Ovary (tissue), 7 donors: ENCODE measurements at regions not wholly inside any gene's neighbourhood (a gene's known extent, or its start where the extent isn't known, plus 50 kb on each side); places are given as distances from the start of the nearest gene placed in this dataset.

Source experiments
- DNase-seq, 5 donors: peaks; one replicate each; pipeline ENCODE4 v3.0.0-alpha.2; 2019 to 2020
- H3K27ac ChIP-seq, 2 donors: fragments of 200-600 bp; one replicate each; pipeline versions ENCODE4 v1.5.1 to v1.8.0; 2019 to 2022
- H3K27me3 ChIP-seq: fragments of 200-600 bp; one replicate; pipeline ENCODE4 v1.8.0; 2022
- H3K36me3 ChIP-seq: fragments of 200-600 bp; sonication (generic); one replicate; pipeline ENCODE4 v1.5.1; 2019
- H3K4me1 ChIP-seq: one replicate; pipeline ENCODE4 v1.8.1; 2013; ENCODE audit warnings: mild to moderate bottlenecking, moderate library complexity; ENCODE audit not compliant: insufficient read depth
- H3K4me3 ChIP-seq: fragments of 200-600 bp; sonication (generic); one replicate; pipeline ENCODE4 v1.5.1; 2017
- H3K9me3 ChIP-seq, 2 donors: fragments of 200-600 bp in 1 of 2; sonication (generic) in 1 of 2; one replicate each; pipeline versions ENCODE4 v1.5.1 to v1.8.1; 2013 to 2019; ENCODE audit warnings: mild to moderate bottlenecking in 1 of 2, moderate library complexity in 1 of 2
- CTCF ChIP-seq, 3 donors: fragments of 450-650 bp in 2 of 3; fragments of 200-600 bp in 1 of 3; IDR thresholded peaks; one replicate each; pipeline versions ENCODE4 v1.5.1 to v1.8.0; 2016 to 2022; ENCODE audit warnings: antibody characterized with exemption in 3 of 3, mild to moderate bottlenecking in 1 of 3
- EP300 ChIP-seq: sonication (generic); formaldehyde crosslinking; IDR thresholded peaks from one replicate; pipeline ENCODE4 v1.6.1; 2017; ENCODE audit warnings: antibody characterized with exemption
- POLR2A ChIP-seq: fragments of 450-650 bp; IDR thresholded peaks from one replicate; pipeline ENCODE4 v1.6.1; 2017; ENCODE audit warnings: antibody characterized with exemption, mild to moderate bottlenecking, moderate library complexity
- WGBS, 3 donors: extraction: QIAGEN DNeasy Blood & Tissue Kit in 1 of 3; methylation state at CpG; one replicate each; pipeline versions ENCODE4 v1.1.5 to v1.1.7; 2013 to 2017; 5-methylcytosine and 5-hydroxymethylcytosine counted together
- intact Hi-C, 4 donors: fragments of 100-400 bp; cut with DNase I; formaldehyde crosslinking; loops; one replicate each; pipeline versions ENCODE4 v1.11.0 to v1.15.1; 2022 to 2023
- donor health status: DM: no; HTN: no; CAD: no; lungs with moderate emphysema.
- donor health status: DM: no; HTN: no; CAD: no.
- donor health status: Bipolar disorder and iron deficiency.
- donor health status: DM: no; HTN: no; CAD: no.
- donor health status: DM: yes; HTN: yes; CAD: no.

DNA sequence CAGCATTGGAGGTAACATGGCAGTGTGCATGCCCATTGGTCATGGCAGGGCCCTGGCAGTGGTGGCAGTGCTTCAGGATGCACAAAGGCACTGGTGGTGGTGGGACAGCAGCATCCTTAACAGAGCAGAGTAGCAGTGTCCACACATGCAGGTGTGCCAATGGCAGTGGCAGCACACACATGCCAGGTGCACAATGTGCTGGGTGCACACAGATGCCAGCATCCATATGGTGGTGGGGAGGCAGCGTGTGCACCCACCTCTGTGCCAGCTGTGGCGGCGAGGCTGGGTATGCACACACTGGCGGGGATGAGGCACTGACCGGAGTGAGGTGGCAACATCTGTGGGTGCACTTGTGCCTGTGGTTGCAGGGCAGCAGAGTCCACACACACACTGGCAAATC lies 150.6 kb downstream of the SI start:
- Histone ChIP-seq H3K27ac (no peak overlapping the region), H3K9me3 (no peaks in the 10 kb centered on the region), H3K36me3 (no peaks in the 10 kb centered on the region), H3K4me3 (no peak overlapping the region), H3K4me1 (no peaks in the 10 kb centered on the region), H3K27me3 (no peaks in the 10 kb centered on the region)
- no peak for DNase-seq
- no peak for TF ChIP-seq POLR2A
- TF ChIP-seq CTCF (IDR thresholded peaks at IDR 0.05) = no peak
- intact Hi-C loops = no loop called here
- WGBS, 3 donors = 92 to 100% (median 100%) methylated on average over 2 to 5 of the region's 5 CpGs

DNA sequence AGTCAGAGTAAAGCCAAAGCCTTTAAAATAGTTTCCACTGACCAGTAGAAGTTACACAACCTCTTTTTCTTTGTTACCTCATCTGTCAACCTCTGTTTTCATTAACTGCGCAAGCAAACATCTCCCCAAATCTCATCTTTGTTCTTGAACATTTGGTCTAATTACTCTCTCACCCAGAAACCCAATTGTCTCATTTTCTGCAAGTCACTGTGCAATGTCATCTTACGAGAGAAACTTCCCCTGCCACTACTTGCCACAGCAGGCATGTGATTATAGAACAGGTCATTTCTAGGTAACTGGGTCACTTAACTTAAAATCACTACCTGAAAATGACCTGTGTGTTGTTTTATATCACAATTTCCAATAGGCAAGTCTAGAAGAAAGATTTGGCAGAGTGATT lies 159.4 kb downstream of the SI start:
- no peaks in the 10 kb centered on the region for H3K4me1 ChIP-seq
- no peak overlapping the region for H3K27ac ChIP-seq
- intact Hi-C loops = no loop called here
- H3K36me3 ChIP-seq = no peaks in the 10 kb centered on the region
- H3K27me3 ChIP-seq = no peaks in the 10 kb centered on the region
- no peak for DNase-seq
- TF ChIP-seq POLR2A = no peak
- TF ChIP-seq EP300 = no peak
- TF ChIP-seq CTCF (IDR thresholded peaks at IDR 0.05) = no peak
- H3K9me3 ChIP-seq = no peaks in the 10 kb centered on the region
- WGBS, 3 donors = 79 to 95% (median 90%) methylated on average over 2 of the region's 2 CpGs
- H3K4me3 ChIP-seq = no peak overlapping the region

DNA sequence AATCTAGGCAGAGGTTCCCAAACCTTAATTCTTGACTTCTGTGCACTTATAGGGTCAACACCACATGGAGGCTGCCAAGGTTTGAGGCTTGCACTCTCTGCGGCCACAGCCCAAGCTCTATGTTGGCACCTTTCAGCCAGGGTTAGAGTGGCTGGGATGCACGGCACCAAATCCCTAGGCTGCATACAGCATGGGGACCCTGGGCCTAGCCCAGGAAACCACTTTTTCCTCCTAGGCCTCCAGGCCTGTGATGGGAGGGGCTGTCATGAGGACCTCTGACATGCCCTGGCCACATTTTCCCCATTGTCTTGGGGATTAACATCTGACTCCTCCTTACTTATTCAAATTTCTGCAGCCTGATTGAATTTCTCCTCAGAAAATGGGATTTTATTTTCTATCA lies 165.4 kb downstream of the SI start:
- intact Hi-C loops = no loop called here
- Histone ChIP-seq H3K4me1 (no peaks in the 10 kb centered on the region), H3K27me3 (no peaks in the 10 kb centered on the region), H3K4me3 (no peak overlapping the region), H3K27ac (no peak overlapping the region), H3K9me3 (no peaks in the 10 kb centered on the region), H3K36me3 (no peaks in the 10 kb centered on the region)
- TF ChIP-seq EP300 (no peak), CTCF (IDR thresholded peaks at IDR 0.05) (no peak), POLR2A (no peak)
- DNase-seq = no peak
- WGBS, 3 donors = 95 to 100% (median 100%) methylated on average over 2 of the region's 2 CpGs

GRCh38 chr3:164903820-164904451 lies 174.4 kb downstream of the SI start:
- no peak overlapping the region for H3K4me3 ChIP-seq
- intact Hi-C loops = no loop called here

More at GRCh38 chr3:164903820-164904451, 174.4 kb downstream of the SI start:
- H3K4me1 ChIP-seq = no peaks in the 10 kb centered on the region
- H3K27me3 ChIP-seq = no peaks in the 10 kb centered on the region
- no peaks in the 10 kb centered on the region for H3K36me3 ChIP-seq
- WGBS, 3 donors = 84 to 92% (median 92%) methylated on average over 5 of the region's 5 CpGs
- no peak for TF ChIP-seq CTCF (IDR thresholded peaks at IDR 0.05)
- no peak for TF ChIP-seq POLR2A
- TF ChIP-seq EP300 = no peak
- no peak for DNase-seq
- no peaks in the 10 kb centered on the region for H3K9me3 ChIP-seq
- H3K27ac ChIP-seq = no peak overlapping the region
